HEK293T (cell line): ENCODE measurements at regions not wholly inside any gene's neighbourhood (a gene's known extent, or its start where the extent isn't known, plus 50 kb on each side); places are given as distances from the start of the nearest gene placed in this dataset.

Source experiments
- ARNT ChIP-seq: fragments of 450-650 bp; IDR thresholded peaks from 2 replicates; pipeline ENCODE4 v1.6.1; 2017; ENCODE audit warnings: mild to moderate bottlenecking
- BHLHE40 ChIP-seq: fragments of 450-650 bp; IDR thresholded peaks from 2 replicates; pipeline ENCODE4 v1.6.1; 2016; ENCODE audit warnings: mild to moderate bottlenecking, moderate library complexity, borderline replicate concordance
- CTBP1 ChIP-seq: fragments of 450-650 bp; IDR thresholded peaks from 2 replicates; pipeline ENCODE4 v1.6.1; 2016; ENCODE audit warnings: borderline replicate concordance
- ELF4 ChIP-seq: fragments of 450-650 bp; IDR thresholded peaks from 2 replicates; pipeline ENCODE4 v1.6.1; 2017; ENCODE audit warnings: antibody characterized with exemption
- FOXA1 ChIP-seq: fragments of 450-650 bp; IDR thresholded peaks from 2 replicates; pipeline ENCODE4 v1.6.1; 2016; ENCODE audit warnings: mild to moderate bottlenecking
- FOXK2 ChIP-seq: fragments of 450-650 bp; IDR thresholded peaks from 2 replicates; pipeline ENCODE4 v1.6.1; 2016; ENCODE audit warnings: mild to moderate bottlenecking
- FOXM1 ChIP-seq: fragments of 450-650 bp; IDR thresholded peaks from 2 replicates; pipeline ENCODE4 v1.6.1; 2017; ENCODE audit warnings: mild to moderate bottlenecking, borderline replicate concordance
- L3MBTL2 ChIP-seq: fragments of 450-650 bp; conservative IDR thresholded peaks from 2 replicates; pipeline ENCODE4 v1.6.1; 2016; ENCODE audit warnings: mild to moderate bottlenecking
- NFRKB ChIP-seq: fragments of 450-650 bp; IDR thresholded peaks from 2 replicates; pipeline ENCODE4 v1.6.1; 2016; ENCODE audit warnings: mild to moderate bottlenecking, moderate library complexity
- PKNOX1 ChIP-seq: fragments of 450-650 bp; IDR thresholded peaks from 2 replicates; pipeline ENCODE4 v1.6.1; 2016
- SP1 ChIP-seq: fragments of 450-650 bp; IDR thresholded peaks from 2 replicates; pipeline ENCODE4 v1.6.1; 2017
- SUZ12 ChIP-seq: fragments of 450-650 bp; IDR thresholded peaks from 2 replicates; pipeline ENCODE4 v1.6.1; 2016; ENCODE audit warnings: mild to moderate bottlenecking
- TARDBP ChIP-seq: fragments of 450-650 bp; IDR thresholded peaks from 2 replicates; pipeline ENCODE4 v1.6.1; 2016
- ZNF384 ChIP-seq: fragments of 450-650 bp; IDR thresholded peaks from 2 replicates; pipeline ENCODE4 v1.6.1; 2016

DNA sequence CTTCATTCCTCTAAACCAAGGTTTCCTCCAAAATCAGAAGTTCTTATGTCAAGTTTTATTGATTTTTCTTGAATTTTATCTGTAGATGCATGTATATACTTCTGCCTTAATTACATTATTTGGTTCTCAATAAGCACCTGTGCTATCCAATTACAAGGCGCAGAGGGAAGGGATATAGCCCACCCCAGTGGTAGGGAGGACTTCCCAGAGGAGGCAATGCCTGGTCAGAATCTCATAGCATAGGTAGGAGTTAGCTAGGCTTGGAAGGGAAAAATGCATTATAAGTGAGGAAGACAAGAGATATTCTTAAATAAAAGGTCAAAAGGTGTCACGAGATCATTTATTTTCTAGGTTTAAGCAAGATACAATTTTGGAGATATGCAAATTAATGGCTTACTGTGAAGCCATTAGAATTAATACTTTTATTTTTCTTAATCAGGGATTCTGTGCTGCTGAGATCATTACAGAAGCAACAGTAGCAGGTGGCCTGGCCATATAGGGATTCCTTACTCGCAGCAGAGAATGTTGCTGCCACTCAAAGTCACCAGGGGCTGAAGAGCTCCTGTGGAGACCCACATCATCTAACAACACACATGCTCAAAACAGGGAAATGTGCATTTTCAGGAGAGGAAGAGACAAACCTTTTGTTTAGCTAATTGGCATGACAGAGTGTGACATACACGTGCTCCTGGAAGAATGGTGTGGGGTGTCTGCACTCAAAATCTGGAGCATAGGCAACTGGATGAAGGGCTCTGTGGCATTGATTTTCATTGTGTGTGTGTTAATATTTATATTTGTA, 178.3 kb downstream of the ATG4C start:
- no peak for TF ChIP-seq FOXM1
- TF ChIP-seq SP1: no peak
- TF ChIP-seq BHLHE40: no peak
- no peak for TF ChIP-seq ELF4
- TF ChIP-seq PKNOX1: no peak
- no peak for TF ChIP-seq ZNF384
- no peak for TF ChIP-seq TARDBP
- no peak for TF ChIP-seq NFRKB
- TF ChIP-seq ARNT: no peak
- TF ChIP-seq L3MBTL2: no peak
- TF ChIP-seq FOXA1: no peak
- no peak for TF ChIP-seq SUZ12
- no peak for TF ChIP-seq FOXK2
- TF ChIP-seq CTBP1: no peak
